HG03135 (cell line): ENCODE measurements at regions not wholly inside any gene's neighbourhood (a gene's known extent, or its start where the extent isn't known, plus 50 kb on each side); places are given as distances from the start of the nearest gene placed in this dataset.
"Not testable (repeated sequence)": the region's sequence is repeated elsewhere in the genome, so short reads cannot be mapped to it uniquely, and the experiment has no call there.

Experiments used
- ATAC-seq: cut with Tn5 transposase; IDR thresholded peaks from one replicate; pipeline ENCODE4 v1.9.1; 2021; ENCODE audit warnings: mild to moderate bottlenecking, moderate library complexity; ENCODE audit not compliant: unreplicated experiment

GRCh38 chr5:106646106-106646505, 1024.6 kb downstream of the EFNA5 start:
- no peak for ATAC-seq

GRCh38 chr5:106640511-106640910, 1030.2 kb downstream of the EFNA5 start:
- no peak for ATAC-seq

GRCh38 chr5:106639488-106639887, 1031.2 kb downstream of the EFNA5 start:
- no peak for ATAC-seq

- no peak for ATAC-seq
These were observed 1033.5 kb downstream of the EFNA5 start for GRCh38 chr5:106637275-106637674.

GRCh38 chr5:106634375-106634774, 1036.4 kb downstream of the EFNA5 start:
- no peak for ATAC-seq

GRCh38 chr5:106633825-106634224, 1036.9 kb downstream of the EFNA5 start:
- no peak for ATAC-seq

GRCh38 chr5:106628456-106628855, 1042.3 kb downstream of the EFNA5 start:
- ATAC-seq: not testable (repeated sequence)

GRCh38 chr5:106610041-106610440, 1060.7 kb downstream of the EFNA5 start:
- no peak for ATAC-seq

- ATAC-seq: no peak
These were observed 1069.1 kb downstream of the EFNA5 start for GRCh38 chr5:106601620-106602019.

GRCh38 chr5:106600803-106601202, 1069.9 kb downstream of the EFNA5 start:
- ATAC-seq: no peak

GRCh38 chr5:106595864-106596263, 1074.9 kb downstream of the EFNA5 start:
- ATAC-seq: no peak

- ATAC-seq: no peak
These were observed 1086.5 kb downstream of the EFNA5 start for GRCh38 chr5:106584268-106584667.

- no peak for ATAC-seq
These were observed 1092.0 kb downstream of the EFNA5 start for GRCh38 chr5:106578736-106579135.

- ATAC-seq: no peak
These were observed 1095.9 kb downstream of the EFNA5 start for GRCh38 chr5:106574820-106575219.

GRCh38 chr5:106566031-106566430, 1104.7 kb downstream of the EFNA5 start:
- ATAC-seq: no peak

- ATAC-seq: no peak
These were observed 1125.4 kb downstream of the EFNA5 start for GRCh38 chr5:106545325-106545724.

GRCh38 chr5:106543330-106543729, 1127.4 kb downstream of the EFNA5 start:
- no peak for ATAC-seq

- no peak for ATAC-seq
These were observed 1140.6 kb downstream of the EFNA5 start for GRCh38 chr5:106530150-106530549.

GRCh38 chr5:106525438-106525837, 1145.3 kb downstream of the EFNA5 start:
- ATAC-seq: no peak

GRCh38 chr5:106523852-106524251, 1146.9 kb downstream of the EFNA5 start:
- ATAC-seq: no peak

GRCh38 chr5:106522296-106522695, 1148.4 kb downstream of the EFNA5 start:
- ATAC-seq: no peak

- ATAC-seq: no peak
These were observed 1149.0 kb downstream of the EFNA5 start for GRCh38 chr5:106521701-106522100.

- ATAC-seq: no peak
These were observed 1160.4 kb downstream of the EFNA5 start for GRCh38 chr5:106510321-106510720.

- ATAC-seq: no peak
These were observed 1161.8 kb downstream of the EFNA5 start for GRCh38 chr5:106508894-106509293.
